ENCODE measurements at regions not wholly inside any gene's neighbourhood (a gene's known extent, or its start where the extent isn't known, plus 50 kb on each side); places are given as distances from the start of the nearest gene placed in this dataset.

- no peak overlapping the region for H3K4me3 Mint-ChIP-seq
- POLR2A ChIA-PET = no interaction called here
- H3K27me3 Mint-ChIP-seq = peaks cover 13% of the 10 kb centered on the region
- no peak overlapping the region for H3K27ac Mint-ChIP-seq
- no peaks in the 10 kb centered on the region for H3K36me3 Mint-ChIP-seq
- no peaks in the 10 kb centered on the region for H3K9me3 Mint-ChIP-seq
- DNase-seq (no peak), ATAC-seq (ENCODE audit: low read depth) (no peak)
- H3K4me1 Mint-ChIP-seq = peaks cover 5% of the 10 kb centered on the region
Measured at GRCh38 chr7:86928308-86928707, 131.1 kb downstream of the ELAPOR2 start.

GRCh38 chr7:86926732-86927131 lies 132.7 kb downstream of the ELAPOR2 start:
- ATAC-seq (ENCODE audit: low read depth) (no peak), DNase-seq (no peak)
- H3K27me3 Mint-ChIP-seq = peaks cover 13% of the 10 kb centered on the region
- H3K36me3 Mint-ChIP-seq = no peaks in the 10 kb centered on the region
- POLR2A ChIA-PET = no interaction called here
- H3K4me1 Mint-ChIP-seq = peaks cover 5% of the 10 kb centered on the region
- no peak overlapping the region for H3K4me3 Mint-ChIP-seq
- no peak overlapping the region for H3K27ac Mint-ChIP-seq
- no peaks in the 10 kb centered on the region for H3K9me3 Mint-ChIP-seq

- H3K27me3 Mint-ChIP-seq = peaks cover 9% of the 10 kb centered on the region
- ATAC-seq (ENCODE audit: low read depth) (no peak), DNase-seq (no peak)
- POLR2A ChIA-PET = no interaction called here
- peaks cover 5% of the 10 kb centered on the region for H3K4me1 Mint-ChIP-seq
- H3K27ac Mint-ChIP-seq = no peak overlapping the region
- no peaks in the 10 kb centered on the region for H3K36me3 Mint-ChIP-seq
- H3K4me3 Mint-ChIP-seq = no peak overlapping the region
- H3K9me3 Mint-ChIP-seq = no peaks in the 10 kb centered on the region
Measured at GRCh38 chr7:86925221-86925620, 134.2 kb downstream of the ELAPOR2 start.

GRCh38 chr7:86923527-86923926 lies 135.9 kb downstream of the ELAPOR2 start:
- ATAC-seq (ENCODE audit: low read depth) = no peak
- Mint-ChIP-seq H3K4me1 (peaks cover 2% of the 10 kb centered on the region), H3K27me3 (peaks cover 8% of the 10 kb centered on the region)

GRCh38 chr7:86920154-86920553 lies 139.3 kb downstream of the ELAPOR2 start:
- H3K4me1 Mint-ChIP-seq = no peaks in the 10 kb centered on the region
- POLR2A ChIA-PET = no interaction called here
- DNase-seq (no peak), ATAC-seq (ENCODE audit: low read depth) (no peak)
- no peak overlapping the region for H3K4me3 Mint-ChIP-seq
- no peak overlapping the region for H3K27ac Mint-ChIP-seq
- no peaks in the 10 kb centered on the region for H3K36me3 Mint-ChIP-seq
- peaks cover 5% of the 10 kb centered on the region for H3K27me3 Mint-ChIP-seq
- H3K9me3 Mint-ChIP-seq = no peaks in the 10 kb centered on the region

More at GRCh38 chr7:86923527-86923926, 135.9 kb downstream of the ELAPOR2 start:
- no peak overlapping the region for H3K4me3 Mint-ChIP-seq
- no peaks in the 10 kb centered on the region for H3K9me3 Mint-ChIP-seq
- no peaks in the 10 kb centered on the region for H3K36me3 Mint-ChIP-seq
- DNase-seq = no peak
- no peak overlapping the region for H3K27ac Mint-ChIP-seq
- POLR2A ChIA-PET = no interaction called here

- H3K4me1 Mint-ChIP-seq = no peaks in the 10 kb centered on the region
Measured at GRCh38 chr7:86918245-86918644, 141.2 kb downstream of the ELAPOR2 start.

GRCh38 chr7:86916277-86916825 lies 143.1 kb downstream of the ELAPOR2 start:
- no peak overlapping the region for H3K27ac Mint-ChIP-seq
- no peaks in the 10 kb centered on the region for H3K4me1 Mint-ChIP-seq
- no peak for ATAC-seq (ENCODE audit: low read depth)
- no peaks in the 10 kb centered on the region for H3K9me3 Mint-ChIP-seq
- no peak overlapping the region for H3K4me3 Mint-ChIP-seq
- H3K27me3 Mint-ChIP-seq = peaks cover 6% of the 10 kb centered on the region
- POLR2A ChIA-PET = no interaction called here
- no peaks in the 10 kb centered on the region for H3K36me3 Mint-ChIP-seq
- no peak for DNase-seq

More at GRCh38 chr7:86918245-86918644, 141.2 kb downstream of the ELAPOR2 start:
- Mint-ChIP-seq H3K9me3 (no peaks in the 10 kb centered on the region), H3K27me3 (peaks cover 4% of the 10 kb centered on the region), H3K36me3 (no peaks in the 10 kb centered on the region), H3K4me3 (no peak overlapping the region), H3K27ac (no peak overlapping the region)
- POLR2A ChIA-PET = no interaction called here
- DNase-seq (no peak), ATAC-seq (ENCODE audit: low read depth) (no peak)

GRCh38 chr7:86914551-86914950 lies 144.9 kb downstream of the ELAPOR2 start:
- H3K27me3 Mint-ChIP-seq = peaks cover 6% of the 10 kb centered on the region
- ATAC-seq (ENCODE audit: low read depth) = no peak
- no peak for DNase-seq
- no peak overlapping the region for H3K27ac Mint-ChIP-seq
- no peak overlapping the region for H3K4me3 Mint-ChIP-seq
- H3K36me3 Mint-ChIP-seq = no peaks in the 10 kb centered on the region
- H3K9me3 Mint-ChIP-seq = no peaks in the 10 kb centered on the region
- H3K4me1 Mint-ChIP-seq = no peaks in the 10 kb centered on the region
- POLR2A ChIA-PET = no interaction called here
